SK-N-SH treated with all-trans-retinoic acid at 6 μM for 48 hours (cell line): ENCODE measurements at regions not wholly inside any gene's neighbourhood (a gene's known extent, or its start where the extent isn't known, plus 50 kb on each side); places are given as distances from the start of the nearest gene placed in this dataset.

Experiments
- ATAC-seq: fragments of 200-7000 bp; cut with Tn5 transposase; 3 replicates; pipeline ENCODE4 v1.9.1; 2020; ENCODE audit warnings: mild to moderate bottlenecking, moderate library complexity
- ARNTL ChIP-seq: fragments of 450-650 bp; formaldehyde crosslinking; IDR thresholded peaks from 2 replicates; pipeline ENCODE4 v1.5.0; 2020; ENCODE audit warnings: low read depth, mild to moderate bottlenecking, moderate library complexity, borderline replicate concordance
- BACH2 ChIP-seq: fragments of 250-450 bp; sonication (Bioruptor Pico); IDR thresholded peaks from 2 replicates; pipeline ENCODE4 v1.9.0; 2021; ENCODE audit warnings: mild to moderate bottlenecking, borderline replicate concordance
- CREB5 ChIP-seq: fragments of 250-450 bp; sonication (Bioruptor Pico); IDR thresholded peaks from 2 replicates; pipeline ENCODE4 v1.5.1; 2020; ENCODE audit warnings: low read depth, mild to moderate bottlenecking, moderate library complexity
- CSDC2 ChIP-seq: fragments of 250-450 bp; sonication (Bioruptor Pico); IDR thresholded peaks from 2 replicates; pipeline ENCODE4 v1.5.0; 2020; ENCODE audit warnings: mild to moderate bottlenecking, moderate library complexity
- CSRNP3 ChIP-seq: fragments of 250-450 bp; sonication (Bioruptor Pico); IDR thresholded peaks from 2 replicates; pipeline ENCODE4 v1.5.1; 2021; ENCODE audit warnings: mild to moderate bottlenecking, moderate library complexity
- GLIS3 ChIP-seq: fragments of 250-450 bp; sonication (Bioruptor Pico); IDR thresholded peaks from 2 replicates; pipeline ENCODE4 v1.5.0; 2020; ENCODE audit warnings: mild to moderate bottlenecking, moderate library complexity
- ISL1 ChIP-seq: fragments of 250-450 bp; sonication (Bioruptor Pico); IDR thresholded peaks from 2 replicates; pipeline ENCODE4 v2.1.2; 2022; ENCODE audit warnings: mild to moderate bottlenecking, moderate library complexity
- OSR1 ChIP-seq: fragments of 250-450 bp; sonication (Bioruptor Pico); IDR thresholded peaks from 2 replicates; pipeline ENCODE4 v1.8.0; 2022; ENCODE audit warnings: moderate library complexity, mild to moderate bottlenecking, inconsistent platforms
- PATZ1 ChIP-seq: fragments of 250-450 bp; sonication (Bioruptor Pico); IDR thresholded peaks from 2 replicates; pipeline ENCODE4 v1.8.0; 2020; ENCODE audit warnings: mild to moderate bottlenecking, moderate library complexity, borderline replicate concordance
- POU6F1 ChIP-seq: fragments of 250-450 bp; sonication (Bioruptor Pico); IDR thresholded peaks from 2 replicates; pipeline ENCODE4 v1.8.0; 2021; ENCODE audit warnings: low read depth, mild to moderate bottlenecking, moderate library complexity, borderline replicate concordance
- PPARA ChIP-seq: fragments of 250-450 bp; sonication (Bioruptor Pico); IDR thresholded peaks from 2 replicates; pipeline ENCODE4 v1.5.0; 2020; ENCODE audit warnings: mild to moderate bottlenecking, borderline replicate concordance
- RARB ChIP-seq: fragments of 250-450 bp; sonication (Bioruptor Pico); IDR thresholded peaks from 2 replicates; pipeline ENCODE4 v1.8.0; 2021; ENCODE audit warnings: mild to moderate bottlenecking, moderate library complexity
- SNAI2 ChIP-seq: fragments of 250-450 bp; sonication (Bioruptor Pico); IDR thresholded peaks from 2 replicates; pipeline ENCODE4 v1.5.0; 2020; ENCODE audit warnings: mild to moderate bottlenecking, moderate library complexity
- TCF4 ChIP-seq: fragments of 250-450 bp; sonication (Bioruptor Pico); IDR thresholded peaks from 2 replicates; pipeline ENCODE4 v1.8.0; 2021; ENCODE audit warnings: mild to moderate bottlenecking, moderate library complexity, borderline replicate concordance
- TOX ChIP-seq: fragments of 250-450 bp; sonication (Bioruptor Pico); IDR thresholded peaks from 2 replicates; pipeline ENCODE4 v1.8.0; 2021; ENCODE audit warnings: mild to moderate bottlenecking, moderate library complexity, borderline replicate concordance
- ZC3H10 ChIP-seq: fragments of 250-450 bp; sonication (Bioruptor Pico); IDR thresholded peaks from 2 replicates; pipeline ENCODE4 v1.5.1; 2021; ENCODE audit warnings: mild to moderate bottlenecking, moderate library complexity
- ZFP30 ChIP-seq: fragments of 450-650 bp; formaldehyde crosslinking; IDR thresholded peaks from 2 replicates; pipeline ENCODE4 v1.5.0; 2022; ENCODE audit warnings: mild to moderate bottlenecking, moderate library complexity
- ZNF565 ChIP-seq: fragments of 450-650 bp; formaldehyde crosslinking; conservative IDR thresholded peaks from 2 replicates; pipeline ENCODE4 v1.5.0; 2020; ENCODE audit warnings: low read depth, mild to moderate bottlenecking, moderate library complexity
- ZNF70 ChIP-seq: fragments of 450-650 bp; formaldehyde crosslinking; IDR thresholded peaks from 2 replicates; pipeline ENCODE4 v1.5.0; 2020; ENCODE audit warnings: mild to moderate bottlenecking, moderate library complexity
- ZNF8 ChIP-seq: fragments of 450-650 bp; formaldehyde crosslinking; IDR thresholded peaks from 2 replicates; pipeline ENCODE4 v1.5.0; 2020; ENCODE audit warnings: mild to moderate bottlenecking, moderate library complexity

GRCh38 chr4:120509222-120509621, 413.3 kb downstream of the PRDM5 start:
- no peak for ATAC-seq
- TF ChIP-seq ZFP30 (no peak), BACH2 (CRISPR knock-in tag) (no peak), TOX (CRISPR knock-in tag) (no peak), CSRNP3 (CRISPR knock-in tag) (no peak), PPARA (no peak), RARB (no peak), POU6F1 (CRISPR knock-in tag) (no peak)

- ATAC-seq = no peak
- TF ChIP-seq ZNF70 (CRISPR knock-in tag) (no peak), ZC3H10 (CRISPR knock-in tag) (no peak), BACH2 (CRISPR knock-in tag) (no peak), ZFP30 (no peak), CSDC2 (no peak), POU6F1 (CRISPR knock-in tag) (no peak), PPARA (no peak), OSR1 (CRISPR knock-in tag) (no peak), ZNF8 (no peak), ARNTL (no peak), PATZ1 (CRISPR knock-in tag) (no peak), ISL1 (CRISPR knock-in tag) (no peak), TOX (CRISPR knock-in tag) (no peak), TCF4 (CRISPR knock-in tag) (no peak), ZNF565 (no peak), GLIS3 (no peak), CREB5 (CRISPR knock-in tag) (no peak), CSRNP3 (CRISPR knock-in tag) (no peak), RARB (no peak), SNAI2 (CRISPR knock-in tag) (no peak)
Measured at GRCh38 chr4:120508036-120508435, 414.5 kb downstream of the PRDM5 start.

- ATAC-seq = no peak
- TF ChIP-seq GLIS3 (no peak), TOX (CRISPR knock-in tag) (no peak), ARNTL (no peak)
Measured at GRCh38 chr4:120506536-120506935, 416.0 kb downstream of the PRDM5 start.

- no peak for ATAC-seq
- TF ChIP-seq GLIS3 (no peak), ARNTL (no peak), CSRNP3 (CRISPR knock-in tag) (no peak), PPARA (no peak), POU6F1 (CRISPR knock-in tag) (no peak), OSR1 (CRISPR knock-in tag) (no peak), RARB (no peak), ZNF70 (CRISPR knock-in tag) (no peak)
Measured at GRCh38 chr4:120498678-120499077, 423.8 kb downstream of the PRDM5 start.
